ENCODE measurements at regions not wholly inside any gene's neighbourhood (a gene's known extent, or its start where the extent isn't known, plus 50 kb on each side); places are given as distances from the start of the nearest gene placed in this dataset.

DNA sequence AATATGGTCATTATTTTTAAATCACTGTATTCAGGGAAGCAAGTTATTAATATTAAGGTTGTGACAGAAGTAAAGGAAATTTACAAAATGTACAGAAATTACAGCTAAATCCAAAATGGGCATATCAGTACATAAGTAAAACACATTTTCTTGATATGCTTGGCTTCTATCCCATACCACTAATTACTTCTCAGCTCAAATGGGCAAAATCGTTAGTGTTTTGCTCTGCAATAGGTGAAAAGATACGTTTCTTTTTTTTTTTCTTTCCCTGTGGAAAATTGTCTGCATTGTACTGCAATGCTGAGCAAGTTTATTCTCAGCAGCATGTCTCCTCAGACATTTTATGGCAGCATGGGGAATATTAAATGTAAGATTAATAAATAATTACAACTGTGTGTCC lies 77.1 kb upstream of the PRMT6 start:
- no peak for DNase-seq (ENCODE audit: low read depth)
- H3K4me3 ChIP-seq (ENCODE audit: low read depth, low read length): no peak overlapping the region
- in situ Hi-C loops (cut with HindIII; ENCODE audit: low sequenced_read_pairs): no loop called here
- TF ChIP-seq, protein P1, sequence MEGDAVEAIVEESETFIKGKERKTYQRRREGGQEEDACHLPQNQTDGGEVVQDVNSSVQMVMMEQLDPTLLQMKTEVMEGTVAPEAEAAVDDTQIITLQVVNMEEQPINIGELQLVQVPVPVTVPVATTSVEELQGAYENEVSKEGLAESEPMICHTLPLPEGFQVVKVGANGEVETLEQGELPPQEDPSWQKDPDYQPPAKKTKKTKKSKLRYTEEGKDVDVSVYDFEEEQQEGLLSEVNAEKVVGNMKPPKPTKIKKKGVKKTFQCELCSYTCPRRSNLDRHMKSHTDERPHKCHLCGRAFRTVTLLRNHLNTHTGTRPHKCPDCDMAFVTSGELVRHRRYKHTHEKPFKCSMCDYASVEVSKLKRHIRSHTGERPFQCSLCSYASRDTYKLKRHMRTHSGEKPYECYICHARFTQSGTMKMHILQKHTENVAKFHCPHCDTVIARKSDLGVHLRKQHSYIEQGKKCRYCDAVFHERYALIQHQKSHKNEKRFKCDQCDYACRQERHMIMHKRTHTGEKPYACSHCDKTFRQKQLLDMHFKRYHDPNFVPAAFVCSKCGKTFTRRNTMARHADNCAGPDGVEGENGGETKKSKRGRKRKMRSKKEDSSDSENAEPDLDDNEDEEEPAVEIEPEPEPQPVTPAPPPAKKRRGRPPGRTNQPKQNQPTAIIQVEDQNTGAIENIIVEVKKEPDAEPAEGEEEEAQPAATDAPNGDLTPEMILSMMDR (IDR thresholded peaks at IDR 0.05; ENCODE audit: low read depth, low read length, missing control alignments): no peak

GRCh38 chr1:106980121-106980520 lies 76.4 kb upstream of the PRMT6 start:
- no peak for DNase-seq (ENCODE audit: low read depth)
- H3K4me3 ChIP-seq (ENCODE audit: low read depth, low read length): no peak overlapping the region
- in situ Hi-C loops (cut with HindIII; ENCODE audit: low sequenced_read_pairs): no loop called here
- TF ChIP-seq, protein P1 (IDR thresholded peaks at IDR 0.05; ENCODE audit: low read depth, low read length, missing control alignments): no peak

DNA sequence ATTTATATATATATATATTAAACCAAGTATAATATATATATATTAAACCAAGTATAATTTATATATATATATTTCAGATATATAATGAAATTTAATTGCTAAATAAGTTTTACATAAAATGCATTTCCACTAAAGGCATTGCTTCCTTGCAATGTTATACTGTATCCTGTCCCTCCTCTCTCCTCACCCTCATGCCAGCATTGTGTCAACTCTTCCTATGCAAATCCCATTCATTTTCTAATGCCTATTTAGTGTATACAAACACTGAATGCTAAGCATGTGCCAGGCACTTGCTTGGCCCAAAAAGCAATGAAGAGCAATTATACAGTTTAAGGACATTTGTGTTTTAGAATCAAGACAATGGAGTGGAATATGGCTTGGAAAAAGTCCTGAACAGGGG lies 71.7 kb upstream of the PRMT6 start:
- no peak for DNase-seq (ENCODE audit: low read depth)
- TF ChIP-seq, protein P1 (IDR thresholded peaks at IDR 0.05; ENCODE audit: low read depth, low read length, missing control alignments): no peak
- no peak overlapping the region for H3K4me3 ChIP-seq (ENCODE audit: low read depth, low read length)
- in situ Hi-C loops (cut with HindIII; ENCODE audit: low sequenced_read_pairs): no loop called here

DNA sequence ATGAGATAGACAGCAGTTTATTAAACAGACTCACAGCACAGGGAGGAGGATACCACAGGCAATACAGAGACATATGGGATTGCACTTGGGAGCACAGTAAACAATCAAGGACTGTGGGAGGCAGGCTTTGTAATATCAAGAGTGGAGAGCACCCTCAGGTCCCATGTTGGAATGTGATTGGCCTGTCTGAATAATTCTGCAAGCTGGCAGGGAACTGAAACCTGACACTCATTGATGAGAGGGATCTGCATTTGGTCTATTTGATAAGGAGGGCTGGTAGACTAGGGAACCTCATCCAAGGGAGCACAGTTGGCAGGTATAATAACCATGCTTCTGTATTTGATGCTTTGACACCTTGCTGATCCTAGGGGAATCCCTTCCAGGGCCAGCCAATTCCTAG lies 69.9 kb upstream of the PRMT6 start:
- no peak overlapping the region for H3K4me3 ChIP-seq (ENCODE audit: low read depth, low read length)
- no peak for DNase-seq (ENCODE audit: low read depth)
- in situ Hi-C loops (cut with HindIII; ENCODE audit: low sequenced_read_pairs): no loop called here
- TF ChIP-seq, protein P1 (IDR thresholded peaks at IDR 0.05; ENCODE audit: low read depth, low read length, missing control alignments): no peak

DNA sequence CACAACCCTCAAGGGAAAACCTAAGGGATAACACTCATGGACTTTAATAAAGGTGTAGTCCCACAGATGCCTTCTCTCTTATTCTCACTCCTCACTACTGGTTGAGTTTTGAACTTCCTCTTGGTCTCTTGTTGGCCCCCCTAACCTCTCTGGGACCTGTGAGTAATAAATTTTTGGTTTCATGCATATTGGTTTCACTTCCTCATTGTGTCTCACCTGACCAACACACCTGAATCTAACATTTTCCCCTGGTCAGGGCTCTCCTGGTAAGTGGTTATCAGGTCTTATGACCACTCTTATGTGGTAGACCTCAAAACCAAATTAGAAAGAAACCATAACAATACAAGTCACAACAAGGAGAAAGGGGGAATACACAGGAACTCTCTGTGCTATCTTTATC lies 60.5 kb upstream of the PRMT6 start:
- H3K4me3 ChIP-seq (ENCODE audit: low read depth, low read length): no peak overlapping the region
- in situ Hi-C loops (cut with HindIII; ENCODE audit: low sequenced_read_pairs): no loop called here
- TF ChIP-seq, protein P1 (IDR thresholded peaks at IDR 0.05; ENCODE audit: low read depth, low read length, missing control alignments): no peak
- DNase-seq (ENCODE audit: low read depth): no peak

- no peak for DNase-seq (ENCODE audit: low read depth)
- TF ChIP-seq, protein P1 (IDR thresholded peaks at IDR 0.05; ENCODE audit: low read depth, low read length, missing control alignments): no peak
- in situ Hi-C loops (cut with HindIII; ENCODE audit: low sequenced_read_pairs): no loop called here
- H3K4me3 ChIP-seq (ENCODE audit: low read depth, low read length): no peak overlapping the region
Observed at GRCh38 chr1:106998431-106999002, 58.0 kb upstream of the PRMT6 start.

DNA sequence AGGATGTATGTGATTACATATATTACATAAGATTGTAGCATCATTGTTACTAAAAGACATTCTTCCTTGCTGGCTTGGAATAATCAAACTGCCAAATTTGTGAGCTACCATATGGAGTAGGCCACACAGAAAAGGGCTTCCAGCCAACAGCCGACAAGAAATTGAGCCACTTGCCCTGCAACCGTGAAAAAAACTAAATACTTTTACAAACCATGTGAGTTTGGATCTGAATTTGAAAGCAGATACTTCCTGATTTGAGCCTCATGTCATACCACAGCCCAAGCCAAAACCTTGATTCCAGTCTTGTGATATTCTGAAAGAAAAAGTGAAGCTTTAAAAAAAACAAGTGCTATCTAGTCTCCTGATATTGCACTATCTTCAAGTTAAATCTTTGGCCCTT lies 55.6 kb upstream of the PRMT6 start:
- TF ChIP-seq, protein P1 (IDR thresholded peaks at IDR 0.05; ENCODE audit: low read depth, low read length, missing control alignments): no peak
- in situ Hi-C loops (cut with HindIII; ENCODE audit: low sequenced_read_pairs): no loop called here
- DNase-seq (ENCODE audit: low read depth): no peak
- H3K4me3 ChIP-seq (ENCODE audit: low read depth, low read length): no peak overlapping the region
